H1 (cell line): ENCODE measurements at regions not wholly inside any gene's neighbourhood (a gene's known extent, or its start where the extent isn't known, plus 50 kb on each side); places are given as distances from the start of the nearest gene placed in this dataset.

Experiments
- CHD2 ChIP-seq: IDR thresholded peaks from 2 replicates; pipeline ENCODE4 v1.6.1; 2012; ENCODE audit warnings: low read length, improper control_type of control experiment
- CHD7 ChIP-seq: fragments of 300-600 bp; sonication (generic); IDR thresholded peaks from 2 replicates; pipeline ENCODE4 v1.7.1; 2012; ENCODE audit warnings: low read length, moderate library complexity, mild to moderate bottlenecking, inconsistent platforms; ENCODE audit not compliant: insufficient replicate concordance
- E2F6 ChIP-seq: IDR thresholded peaks from 2 replicates; pipeline ENCODE4 v1.6.1; 2012; ENCODE audit warnings: inconsistent platforms
- EP300 ChIP-seq, 2 experiments: IDR thresholded peaks; 1 replicate in 1 of 2; 2 replicates in 1 of 2; pipeline ENCODE4 v1.6.1; 2011 to 2012; ENCODE audit warnings: low read depth in 2 of 2, low read length in 2 of 2, mild to moderate bottlenecking in 2 of 2, borderline replicate concordance in 1 of 2, inconsistent platforms in 1 of 2, moderate library complexity in 1 of 2
- HDAC2 ChIP-seq, 2 experiments: fragments of 300-600 bp in 1 of 2; sonication (generic) in 1 of 2; IDR thresholded peaks; 2 replicates each; pipeline ENCODE4 v1.6.1; 2011 to 2012; ENCODE audit warnings: low read depth in 2 of 2, low read length in 2 of 2, mild to moderate bottlenecking in 2 of 2, moderate library complexity in 2 of 2, borderline replicate concordance in 1 of 2, inconsistent platforms in 1 of 2
- PHF8 ChIP-seq: fragments of 200-600 bp; sonication (generic); conservative IDR thresholded peaks from 2 replicates; pipeline ENCODE4 v1.7.1; 2012; ENCODE audit warnings: low read depth, mild to moderate bottlenecking, inconsistent platforms, low read length, moderate library complexity
- SAP30 ChIP-seq: fragments of 300-600 bp; sonication (generic); IDR thresholded peaks from 2 replicates; pipeline ENCODE4 v1.7.1; 2012; ENCODE audit warnings: low read length, moderate library complexity, mild to moderate bottlenecking, inconsistent platforms; ENCODE audit not compliant: insufficient read depth, insufficient replicate concordance
- SIX5 ChIP-seq: IDR thresholded peaks from 2 replicates; pipeline ENCODE4 v1.6.1; 2011; ENCODE audit warnings: mild to moderate bottlenecking, low read depth, low read length
- SP2 ChIP-seq: IDR thresholded peaks from 2 replicates; pipeline ENCODE4 v1.6.1; 2012; ENCODE audit warnings: mild to moderate bottlenecking, low read length, inconsistent platforms

GRCh38 chr1:229170778-229171505 lies 100.0 kb upstream of the RAB4A start (continued):
- TF ChIP-seq CHD7 = no peak
- TF ChIP-seq SAP30 = no peak
- TF ChIP-seq HDAC2 (IDR thresholded peaks at IDR 0.05; ENCODE audit: borderline replicate concordance in 1 of 2, low read depth in 2 of 2, low read length in 2 of 2) = no peak
- TF ChIP-seq PHF8 = no peak
- no peak for TF ChIP-seq CHD2
- TF ChIP-seq EP300 (IDR thresholded peaks at IDR 0.05; ENCODE audit: borderline replicate concordance in 1 of 2, low read depth in 2 of 2, low read length in 2 of 2) = no peak
- TF ChIP-seq SP2 = no peak
- no peak for TF ChIP-seq E2F6
- no peak for TF ChIP-seq SIX5
